Upper lobe of right lung (tissue), 1 donor: ENCODE measurements at regions not wholly inside any gene's neighbourhood (a gene's known extent, or its start where the extent isn't known, plus 50 kb on each side); places are given as distances from the start of the nearest gene placed in this dataset.

Experiments used
- ATAC-seq: fragments of 200-7000 bp; cut with Tn5 transposase; one replicate; pipeline ENCODE4 v1.9.1; 2020; ENCODE audit warnings: mild to moderate bottlenecking, moderate library complexity
- DNase-seq: peaks from one replicate; pipeline ENCODE4 v3.0.0-alpha.2; 2020
- H3K27ac ChIP-seq: fragments of 200-600 bp; one replicate; pipeline ENCODE4 v1.8.0; 2022
- H3K27me3 ChIP-seq: fragments of 200-600 bp; one replicate; pipeline ENCODE4 v1.8.0; 2022; ENCODE audit warnings: mild to moderate bottlenecking
- H3K36me3 ChIP-seq: fragments of 200-600 bp; one replicate; pipeline ENCODE4 v1.8.0; 2022
- H3K4me1 ChIP-seq: fragments of 200-600 bp; one replicate; pipeline ENCODE4 v1.8.0; 2022
- H3K4me3 ChIP-seq: fragments of 200-600 bp; one replicate; pipeline ENCODE4 v1.8.0; 2022; ENCODE audit warnings: mild to moderate bottlenecking
- H3K9me3 ChIP-seq: fragments of 200-600 bp; one replicate; pipeline ENCODE4 v1.8.0; 2022
- intact Hi-C: fragments of 100-400 bp; cut with DNase I; formaldehyde crosslinking; loops from one replicate; pipeline ENCODE4 v1.11.0; 2022
- TF ChIP-seq, protein P1 (sequence below): fragments of 200-600 bp; IDR thresholded peaks from one replicate; pipeline ENCODE4 v1.8.0; 2022; ENCODE audit warnings: antibody characterized with exemption
- donor health status: DM: no; HTN: yes; CAD: no; lungs with severe emphysema.

DNA sequence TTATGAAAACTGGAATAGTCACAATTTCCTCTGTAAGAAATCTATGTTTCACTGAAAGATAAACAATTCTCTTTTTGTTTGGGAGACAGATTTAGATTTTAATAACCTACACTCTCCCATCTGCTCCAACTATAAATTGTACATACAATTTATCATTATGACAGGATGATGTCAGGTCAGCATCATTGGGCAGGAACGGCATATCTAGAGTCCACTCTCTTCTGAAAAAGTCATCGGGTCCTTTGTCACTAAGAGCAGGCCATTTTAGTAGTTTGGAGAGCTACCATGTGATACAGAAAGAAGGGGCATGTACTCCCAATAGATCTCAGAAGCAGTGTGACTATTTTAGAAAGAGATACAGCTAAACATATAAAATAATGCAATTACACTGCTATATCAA, 180.8 kb upstream of the ARGLU1 start:
- Histone ChIP-seq H3K9me3 (no peaks in the 10 kb centered on the region), H3K27ac (no peak overlapping the region), H3K27me3 (no peaks in the 10 kb centered on the region), H3K36me3 (no peaks in the 10 kb centered on the region), H3K4me1 (no peaks in the 10 kb centered on the region), H3K4me3 (no peak overlapping the region)
- TF ChIP-seq, protein P1, sequence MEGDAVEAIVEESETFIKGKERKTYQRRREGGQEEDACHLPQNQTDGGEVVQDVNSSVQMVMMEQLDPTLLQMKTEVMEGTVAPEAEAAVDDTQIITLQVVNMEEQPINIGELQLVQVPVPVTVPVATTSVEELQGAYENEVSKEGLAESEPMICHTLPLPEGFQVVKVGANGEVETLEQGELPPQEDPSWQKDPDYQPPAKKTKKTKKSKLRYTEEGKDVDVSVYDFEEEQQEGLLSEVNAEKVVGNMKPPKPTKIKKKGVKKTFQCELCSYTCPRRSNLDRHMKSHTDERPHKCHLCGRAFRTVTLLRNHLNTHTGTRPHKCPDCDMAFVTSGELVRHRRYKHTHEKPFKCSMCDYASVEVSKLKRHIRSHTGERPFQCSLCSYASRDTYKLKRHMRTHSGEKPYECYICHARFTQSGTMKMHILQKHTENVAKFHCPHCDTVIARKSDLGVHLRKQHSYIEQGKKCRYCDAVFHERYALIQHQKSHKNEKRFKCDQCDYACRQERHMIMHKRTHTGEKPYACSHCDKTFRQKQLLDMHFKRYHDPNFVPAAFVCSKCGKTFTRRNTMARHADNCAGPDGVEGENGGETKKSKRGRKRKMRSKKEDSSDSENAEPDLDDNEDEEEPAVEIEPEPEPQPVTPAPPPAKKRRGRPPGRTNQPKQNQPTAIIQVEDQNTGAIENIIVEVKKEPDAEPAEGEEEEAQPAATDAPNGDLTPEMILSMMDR: no peak
- DNase-seq (no peak), ATAC-seq (no peak)
- intact Hi-C loops: no loop called here

- Histone ChIP-seq H3K4me3 (no peak overlapping the region), H3K27me3 (no peaks in the 10 kb centered on the region), H3K9me3 (no peaks in the 10 kb centered on the region), H3K36me3 (no peaks in the 10 kb centered on the region), H3K4me1 (no peaks in the 10 kb centered on the region), H3K27ac (no peak overlapping the region)
- intact Hi-C loops: no loop called here
- DNase-seq (no peak), ATAC-seq (no peak)
- TF ChIP-seq, protein P1: no peak
Measured at GRCh38 chr13:106744516-106744915, 176.6 kb upstream of the ARGLU1 start.

DNA sequence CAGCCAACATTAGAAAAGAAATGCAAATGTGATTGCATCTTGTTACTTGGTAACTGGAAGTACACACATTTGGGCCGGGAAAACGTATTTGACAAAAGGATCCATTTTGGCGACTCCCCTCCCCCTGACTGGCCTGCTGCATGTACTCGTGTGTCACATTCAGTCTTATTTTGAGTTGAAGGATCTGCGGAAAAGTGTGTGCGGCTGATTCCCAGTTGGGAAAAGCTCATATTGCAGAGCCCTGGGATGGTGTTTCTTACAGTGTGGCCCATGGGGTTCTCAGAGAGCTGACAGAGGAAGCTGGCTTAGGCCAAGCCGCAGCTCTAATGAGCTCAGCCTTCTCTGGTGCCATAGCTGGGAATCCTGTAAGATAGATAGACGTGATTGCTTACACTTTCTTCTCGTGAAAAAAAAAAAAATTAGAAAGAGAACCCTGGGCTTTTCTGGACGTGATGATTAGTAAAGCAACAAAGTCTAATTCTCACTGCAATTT, 170.3 kb upstream of the ARGLU1 start:
- ATAC-seq: no peak
- intact Hi-C loops: no loop called here

GRCh38 chr13:106736941-106737340, 169.0 kb upstream of the ARGLU1 start:
- Histone ChIP-seq H3K9me3 (no peaks in the 10 kb centered on the region), H3K36me3 (no peaks in the 10 kb centered on the region), H3K4me1 (no peaks in the 10 kb centered on the region), H3K27ac (no peak overlapping the region), H3K27me3 (no peaks in the 10 kb centered on the region), H3K4me3 (no peak overlapping the region)
- no peak for ATAC-seq
- TF ChIP-seq, protein P1: no peak
- intact Hi-C loops: no loop called here
- no peak for DNase-seq

More for the DNA sequence above, 170.3 kb upstream of the ARGLU1 start:
- no peak overlapping the region for H3K4me3 ChIP-seq
- H3K36me3 ChIP-seq: no peaks in the 10 kb centered on the region
- H3K27ac ChIP-seq: no peak overlapping the region
- H3K9me3 ChIP-seq: no peaks in the 10 kb centered on the region
- TF ChIP-seq, protein P1: no peak
- no peak for DNase-seq
- no peaks in the 10 kb centered on the region for H3K27me3 ChIP-seq
- H3K4me1 ChIP-seq: no peaks in the 10 kb centered on the region

- Histone ChIP-seq H3K27me3 (no peaks in the 10 kb centered on the region), H3K36me3 (no peaks in the 10 kb centered on the region), H3K27ac (no peak overlapping the region), H3K4me3 (no peak overlapping the region), H3K9me3 (no peaks in the 10 kb centered on the region), H3K4me1 (no peaks in the 10 kb centered on the region)
- DNase-seq (no peak), ATAC-seq (no peak)
- TF ChIP-seq, protein P1: no peak
- intact Hi-C loops: no loop called here
Measured at GRCh38 chr13:106734198-106734597, 166.3 kb upstream of the ARGLU1 start.

DNA sequence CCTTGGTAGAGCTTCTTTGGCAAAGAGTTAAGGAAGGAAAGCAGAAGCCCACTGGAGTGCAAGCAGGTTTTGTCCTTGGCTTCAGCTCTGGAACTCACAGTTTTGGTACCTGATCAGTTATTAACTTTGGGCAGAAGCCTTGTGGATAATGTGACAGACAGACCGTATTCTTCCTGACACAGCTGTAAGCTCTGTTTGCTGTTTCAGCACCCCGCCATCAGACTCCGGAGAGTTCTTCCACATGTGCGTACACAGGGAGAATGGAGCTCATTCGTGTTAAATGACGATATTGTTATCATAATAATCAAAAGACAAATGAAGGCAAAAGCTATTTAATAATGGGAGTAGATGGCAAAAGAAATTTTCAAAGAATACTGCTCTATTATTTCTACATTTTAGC, 155.1 kb upstream of the ARGLU1 start:
- intact Hi-C loops: no loop called here
- Histone ChIP-seq H3K9me3 (no peaks in the 10 kb centered on the region), H3K4me1 (no peaks in the 10 kb centered on the region), H3K27me3 (no peaks in the 10 kb centered on the region), H3K36me3 (no peaks in the 10 kb centered on the region), H3K4me3 (no peak overlapping the region), H3K27ac (no peak overlapping the region)
- DNase-seq (no peak), ATAC-seq (no peak)
- TF ChIP-seq, protein P1: no peak
